ENCODE measurements at regions not wholly inside any gene's neighbourhood (a gene's known extent, or its start where the extent isn't known, plus 50 kb on each side); places are given as distances from the start of the nearest gene placed in this dataset.
A peak's percentile ranks its signal among the peaks of the same experiment; 100 is the strongest.

DNA sequence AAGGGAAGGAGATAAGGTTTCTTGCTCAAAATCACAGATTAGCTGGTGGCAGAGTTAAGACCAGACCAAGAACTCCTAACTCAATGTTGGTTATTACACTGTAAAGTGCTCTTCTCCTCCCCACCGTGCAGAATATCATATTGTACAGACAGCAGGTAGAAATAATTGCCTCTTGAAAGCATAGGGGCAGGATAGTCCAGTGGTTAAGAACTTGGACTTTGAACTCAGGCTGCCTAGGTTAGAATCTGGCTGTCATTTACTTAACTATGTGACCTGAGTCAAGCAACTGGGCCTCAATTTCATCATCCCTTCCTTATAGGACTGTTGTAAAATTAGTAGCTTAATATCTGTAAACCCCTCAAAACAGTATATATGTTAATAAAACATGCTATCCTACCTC lies 114.9 kb upstream of the HIVEP3 start:
- no peak for DNase-seq

- no peak for DNase-seq
These were observed 99.0 kb upstream of the HIVEP3 start for GRCh38 chr1:42017730-42018129.

- DNase-seq = no peak
These were observed 98.5 kb upstream of the HIVEP3 start for GRCh38 chr1:42017259-42017658.

- no peak for DNase-seq
These were observed 96.1 kb upstream of the HIVEP3 start for GRCh38 chr1:42014823-42015222.

DNA sequence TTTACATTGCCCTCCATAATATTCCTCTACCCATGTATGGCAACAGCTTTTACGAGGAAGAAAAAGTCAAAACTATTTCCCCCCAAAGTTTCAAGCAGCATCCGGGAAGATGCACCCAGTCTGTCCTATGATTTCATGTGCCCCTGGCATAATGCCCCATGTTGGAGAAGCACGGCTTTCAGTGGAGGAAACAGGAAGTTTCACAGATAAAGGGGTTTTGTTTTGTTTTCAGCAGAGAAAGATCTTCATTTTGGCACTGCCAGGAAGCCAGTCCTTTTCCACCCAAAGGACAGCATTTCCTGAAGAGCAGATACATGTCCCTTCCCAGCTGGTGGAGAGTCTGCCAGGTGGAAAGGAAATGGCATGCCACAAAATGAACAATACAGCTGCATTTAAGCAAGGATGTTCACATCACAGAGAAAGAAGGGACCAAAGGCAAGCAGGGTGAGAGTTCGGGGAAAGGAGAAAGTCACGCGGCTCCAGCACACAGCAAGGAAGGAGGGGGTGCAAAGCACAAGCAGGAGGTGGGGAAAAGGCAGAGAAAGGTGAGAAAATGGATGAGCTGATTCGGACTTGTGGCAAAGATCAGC lies 95.3 kb upstream of the HIVEP3 start:
- DNase-seq = peak; percentile 74

- no peak for DNase-seq
These were observed 94.1 kb upstream of the HIVEP3 start for GRCh38 chr1:42012852-42013251.

DNA sequence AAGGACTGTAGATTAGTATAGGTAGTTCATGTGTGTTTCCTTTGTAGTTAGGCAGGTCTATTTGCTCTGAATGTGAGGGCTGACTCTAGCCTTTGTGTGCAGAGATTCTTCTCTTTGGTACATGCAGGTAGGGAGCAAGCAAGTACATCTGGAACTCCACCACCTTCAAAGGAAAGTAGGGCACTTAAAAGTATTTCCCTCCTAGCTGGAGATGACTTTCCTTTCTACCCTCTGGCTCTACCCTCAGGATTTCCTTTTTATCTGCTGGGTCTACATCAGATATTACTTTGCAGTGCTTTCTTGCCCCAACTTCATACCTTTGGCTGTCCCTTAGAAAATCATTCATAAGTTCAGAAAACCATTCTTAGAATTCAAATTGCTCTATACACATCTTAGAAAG lies 91.7 kb upstream of the HIVEP3 start:
- DNase-seq = no peak

DNA sequence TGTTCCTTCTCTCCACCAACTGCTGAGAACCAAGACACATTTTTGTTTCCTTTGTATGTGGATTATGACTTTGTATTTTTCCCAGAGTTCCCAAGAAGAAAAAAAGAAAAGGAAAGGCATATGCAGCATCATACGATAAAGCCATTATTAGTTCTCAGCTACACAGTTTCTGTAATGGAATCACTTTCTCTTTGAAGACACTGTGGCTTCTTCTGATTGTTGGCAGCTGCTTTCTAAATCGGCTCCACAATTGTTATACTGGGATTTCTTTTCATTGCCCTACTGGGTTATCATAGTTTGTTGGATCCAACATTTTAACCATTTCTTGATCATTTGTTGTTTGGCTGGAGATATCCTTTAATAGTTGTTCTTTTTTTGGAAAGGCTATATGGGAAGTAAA lies 89.5 kb upstream of the HIVEP3 start:
- DNase-seq = no peak

GRCh38 chr1:42006836-42007235 lies 88.1 kb upstream of the HIVEP3 start:
- no peak for DNase-seq

- no peak for DNase-seq
These were observed 87.4 kb upstream of the HIVEP3 start for GRCh38 chr1:42006093-42006492.

DNA sequence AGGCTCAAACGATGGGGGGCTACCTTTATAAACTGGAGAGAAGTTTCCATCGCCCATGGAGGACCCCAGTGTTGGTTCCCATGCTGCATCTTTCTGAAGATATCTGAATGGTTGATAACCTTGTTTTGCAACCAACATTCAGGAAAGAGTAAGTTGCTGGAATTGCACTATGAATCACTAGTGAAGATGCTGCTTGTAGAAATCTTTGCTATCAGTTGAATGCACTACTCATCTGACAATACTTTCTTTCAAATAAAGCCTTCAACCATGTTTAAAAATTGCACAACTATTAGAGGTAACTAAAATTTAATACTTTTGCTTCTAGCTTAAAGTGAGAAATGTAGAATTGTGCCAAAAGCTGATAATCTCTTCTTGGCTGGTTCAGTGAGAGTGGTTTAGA lies 86.8 kb upstream of the HIVEP3 start:
- DNase-seq = no peak

DNA sequence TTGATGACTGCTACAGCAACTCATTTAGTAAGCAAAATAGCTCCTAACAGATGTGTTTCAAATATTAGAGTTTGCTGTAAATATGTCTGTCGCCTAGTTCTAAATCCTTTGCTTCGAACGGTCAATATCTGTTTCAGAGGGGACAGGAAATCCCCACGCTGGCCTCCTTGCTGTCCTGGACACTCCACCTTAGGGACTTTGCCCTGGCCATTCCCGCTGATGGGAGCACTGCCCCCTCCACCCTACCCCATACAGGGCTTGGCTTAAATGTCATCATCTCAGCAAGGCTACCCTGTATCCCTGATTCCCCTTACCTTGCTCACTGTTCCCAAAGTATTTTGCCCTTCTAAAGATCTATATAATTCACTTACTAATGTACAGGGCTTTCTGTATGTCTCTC lies 86.1 kb upstream of the HIVEP3 start:
- DNase-seq = no peak

GRCh38 chr1:42004322-42004721 lies 85.6 kb upstream of the HIVEP3 start:
- no peak for DNase-seq

- DNase-seq = no peak
These were observed 84.7 kb upstream of the HIVEP3 start for GRCh38 chr1:42003433-42003832.

DNA sequence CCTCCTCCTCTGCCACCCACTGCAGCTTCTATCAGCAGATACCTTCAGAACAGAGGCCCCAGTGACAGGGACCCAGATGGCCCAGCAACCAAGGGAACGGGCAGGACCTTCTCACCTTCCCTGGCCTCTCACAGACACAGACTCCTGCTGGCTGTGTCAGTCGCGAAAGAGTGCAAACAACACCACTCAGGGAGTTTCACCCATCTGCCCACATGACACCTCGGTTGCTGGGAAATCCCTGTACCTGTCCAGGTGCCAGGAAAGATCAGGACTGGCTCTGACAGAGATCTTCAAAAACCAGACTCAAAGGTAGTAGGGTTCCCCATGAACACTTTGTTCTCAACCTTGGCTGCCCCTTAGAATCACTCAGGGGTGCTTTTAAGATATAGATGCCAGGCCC lies 83.5 kb upstream of the HIVEP3 start:
- no peak for DNase-seq

GRCh38 chr1:42000766-42001165 lies 82.0 kb upstream of the HIVEP3 start:
- DNase-seq = no peak

DNA sequence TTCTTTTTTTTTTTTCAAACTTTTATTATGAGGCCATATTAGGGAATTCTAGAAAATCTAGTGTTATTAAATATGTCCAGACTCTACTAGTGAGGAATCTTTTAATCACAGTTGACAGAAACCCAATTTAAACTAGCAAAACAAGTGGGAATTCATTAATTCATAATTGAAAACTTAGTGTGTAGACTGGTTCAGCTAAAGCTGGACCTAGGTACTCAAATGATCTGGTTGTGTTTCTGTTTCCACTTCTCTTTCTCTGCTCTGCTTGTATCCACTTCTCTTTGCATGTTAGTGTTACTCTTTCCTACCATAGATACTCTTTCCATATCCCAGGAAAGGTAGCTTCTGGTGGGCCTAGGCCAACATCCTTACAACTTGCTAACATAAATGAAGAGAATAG lies 81.2 kb upstream of the HIVEP3 start:
- DNase-seq = no peak

DNA sequence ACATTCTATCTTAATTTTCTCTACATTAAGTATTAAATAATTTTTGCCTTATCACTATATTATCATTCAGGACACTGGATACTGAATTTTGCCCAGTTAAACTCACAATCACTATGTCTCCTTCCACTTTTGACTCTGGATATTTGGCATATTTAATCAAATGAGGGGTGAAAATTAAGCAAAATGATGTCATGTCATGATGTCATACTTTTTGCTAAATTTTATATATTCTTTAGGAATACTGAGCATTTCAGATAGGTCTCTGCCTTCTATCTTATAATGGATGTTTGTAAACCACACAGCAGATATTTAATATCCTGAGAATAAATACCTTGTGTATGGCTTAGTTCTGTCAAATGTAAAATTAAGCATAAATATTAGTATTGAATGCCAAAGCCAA lies 79.5 kb upstream of the HIVEP3 start:
- no peak for DNase-seq

DNA sequence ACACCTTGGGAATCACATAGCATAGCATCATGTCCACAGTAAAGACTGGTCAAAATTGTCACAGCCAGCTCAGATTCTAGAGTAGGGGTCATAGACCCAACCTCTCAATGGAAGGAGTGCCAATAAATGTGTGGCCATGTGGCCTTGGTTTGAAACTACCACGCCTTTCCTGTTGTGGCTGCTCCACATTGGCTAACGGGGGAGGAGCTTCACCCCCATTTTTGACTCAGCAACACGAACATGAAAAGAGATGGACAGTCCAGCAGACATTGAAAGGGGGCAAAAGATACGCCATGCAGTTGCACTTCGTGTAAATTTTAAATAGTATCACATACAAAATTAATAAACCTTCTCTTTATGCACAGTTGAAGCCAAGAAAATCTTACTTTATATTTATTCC lies 78.4 kb upstream of the HIVEP3 start:
- DNase-seq = no peak

- no peak for DNase-seq
These were observed 76.9 kb upstream of the HIVEP3 start for GRCh38 chr1:41995441-41996130.

- no peak for DNase-seq
These were observed 75.6 kb upstream of the HIVEP3 start for GRCh38 chr1:41994195-41994894.

GRCh38 chr1:41983451-41983850 lies 64.7 kb upstream of the HIVEP3 start:
- no peak for DNase-seq

GRCh38 chr1:41981796-41982195 lies 63.1 kb upstream of the HIVEP3 start:
- no peak for DNase-seq

GRCh38 chr1:41980827-41981653 lies 62.3 kb upstream of the HIVEP3 start:
- DNase-seq = no peak
